Fibroblast of lung (primary cell): ENCODE measurements at regions not wholly inside any gene's neighbourhood (a gene's known extent, or its start where the extent isn't known, plus 50 kb on each side); places are given as distances from the start of the nearest gene placed in this dataset.

Experiments used
- CTCF ChIP-seq, 2 donors: IDR thresholded peaks in 1 of 2; conservative IDR thresholded peaks in 1 of 2; 1 replicate in 1 of 2; 2 replicates in 1 of 2; pipeline ENCODE4 v1.5.1; 2011 to 2012; ENCODE audit warnings: low read length in 2 of 2, control low read depth in 1 of 2, inconsistent platforms in 1 of 2, low read depth in 1 of 2, mild to moderate bottlenecking in 1 of 2
- EZH2 ChIP-seq: IDR thresholded peaks from 2 replicates; pipeline ENCODE4 v1.5.1; 2012; ENCODE audit warnings: low read length, control low read depth, mild to moderate bottlenecking; ENCODE audit errors: missing control alignments

- TF ChIP-seq CTCF (conservative IDR thresholded peaks at IDR 0.05 in 1 of 2, IDR thresholded peaks at IDR 0.05 in 1 of 2; ENCODE audit: low read depth in 1 of 2, low read length in 2 of 2) (no peak), EZH2 (no peak)
These were observed 97.4 kb downstream of the MIS18A start for GRCh38 chr21:32181457-32181856.
